Esophagus squamous epithelium (tissue), 4 donors: ENCODE measurements at regions not wholly inside any gene's neighbourhood (a gene's known extent, or its start where the extent isn't known, plus 50 kb on each side); places are given as distances from the start of the nearest gene placed in this dataset.

Experiments used
- CTCF ChIP-seq, 6 experiments: fragments of 450-650 bp in 4 of 6; fragments of 200-600 bp in 2 of 6; sonication (generic) in 2 of 6; IDR thresholded peaks; one replicate each; pipeline ENCODE4 v1.5.1; 2016 to 2019; ENCODE audit warnings: antibody characterized with exemption in 6 of 6, mild to moderate bottlenecking in 4 of 6, moderate library complexity in 4 of 6
- POLR2A ChIP-seq, 4 donors: fragments of 450-650 bp; IDR thresholded peaks; one replicate each; pipeline ENCODE4 v1.6.1; 2017; ENCODE audit warnings: antibody characterized with exemption in 4 of 4, mild to moderate bottlenecking in 4 of 4, moderate library complexity in 3 of 4

DNA sequence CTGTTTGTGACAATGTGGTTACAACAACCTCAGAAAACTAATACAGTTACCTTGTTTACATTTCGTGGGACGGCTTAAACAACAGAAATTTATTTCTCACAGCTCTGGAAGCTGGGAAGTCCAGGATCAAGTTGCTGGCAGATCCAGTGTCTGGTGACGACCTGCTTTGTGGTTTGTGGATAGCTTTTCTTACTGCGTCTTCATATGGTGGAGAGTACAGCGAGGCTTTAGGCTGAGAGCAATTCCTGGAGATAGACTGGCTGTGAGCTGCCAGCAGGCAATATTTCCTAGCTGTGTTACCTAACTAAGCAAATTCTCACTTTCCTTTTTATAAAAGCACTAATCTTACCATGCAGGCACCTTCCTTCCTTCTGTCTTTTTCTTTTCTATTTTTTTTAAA lies 1203.5 kb upstream of the PRR20A start:
- TF ChIP-seq POLR2A (IDR thresholded peaks at IDR 0.05) (no peak), CTCF (IDR thresholded peaks at IDR 0.05) (no peak)
